Testis (tissue), 2 donors: ENCODE measurements at regions not wholly inside any gene's neighbourhood (a gene's known extent, or its start where the extent isn't known, plus 50 kb on each side); places are given as distances from the start of the nearest gene placed in this dataset.
A peak's percentile ranks its signal among the peaks of the same experiment; 100 is the strongest.

Experiments used
- DNase-seq: peaks from one replicate; pipeline ENCODE4 v3.0.0-alpha.2; 2019
- H3K27ac ChIP-seq, 2 donors: fragments of 200-600 bp; sonication (generic); one replicate each; pipeline ENCODE4 v1.5.1; 2019
- H3K27me3 ChIP-seq: fragments of 200-600 bp; sonication (generic); one replicate; pipeline ENCODE4 v1.5.1; 2019
- H3K36me3 ChIP-seq: fragments of 200-600 bp; sonication (generic); one replicate; pipeline ENCODE4 v1.5.1; 2017; ENCODE audit warnings: low read depth; ENCODE audit errors: missing control alignments
- H3K4me1 ChIP-seq: fragments of 200-600 bp; sonication (generic); one replicate; pipeline ENCODE4 v1.5.1; 2019
- H3K4me3 ChIP-seq, 2 donors: fragments of 200-600 bp; sonication (generic); one replicate each; pipeline ENCODE4 v1.5.1; 2017 to 2019
- H3K9me3 ChIP-seq: fragments of 200-600 bp; sonication (generic); one replicate; pipeline ENCODE4 v1.5.1; 2017
- POLR2A ChIP-seq: fragments of 450-650 bp; IDR thresholded peaks from one replicate; pipeline ENCODE4 v1.6.1; 2017; ENCODE audit warnings: antibody characterized with exemption, mild to moderate bottlenecking, moderate library complexity
- WGBS, 2 donors: methylation state at CpG; one replicate each; pipeline ENCODE4 v1.1.5; 2018; 5-methylcytosine and 5-hydroxymethylcytosine counted together
- intact Hi-C: fragments of 100-400 bp; cut with DNase I; formaldehyde crosslinking; loops from one replicate; pipeline ENCODE4 v1.15.1; 2023; ENCODE audit warnings: low total_unique reads
- TF ChIP-seq, protein P1 (sequence below), 3 experiments: fragments of 450-650 bp in 2 of 3; fragments of 200-600 bp in 1 of 3; sonication (generic) in 1 of 3; IDR thresholded peaks; one replicate each; pipeline ENCODE4 v1.5.1; 2016 to 2019; ENCODE audit warnings: antibody characterized with exemption in 3 of 3, mild to moderate bottlenecking in 2 of 3, moderate library complexity in 1 of 3

DNA sequence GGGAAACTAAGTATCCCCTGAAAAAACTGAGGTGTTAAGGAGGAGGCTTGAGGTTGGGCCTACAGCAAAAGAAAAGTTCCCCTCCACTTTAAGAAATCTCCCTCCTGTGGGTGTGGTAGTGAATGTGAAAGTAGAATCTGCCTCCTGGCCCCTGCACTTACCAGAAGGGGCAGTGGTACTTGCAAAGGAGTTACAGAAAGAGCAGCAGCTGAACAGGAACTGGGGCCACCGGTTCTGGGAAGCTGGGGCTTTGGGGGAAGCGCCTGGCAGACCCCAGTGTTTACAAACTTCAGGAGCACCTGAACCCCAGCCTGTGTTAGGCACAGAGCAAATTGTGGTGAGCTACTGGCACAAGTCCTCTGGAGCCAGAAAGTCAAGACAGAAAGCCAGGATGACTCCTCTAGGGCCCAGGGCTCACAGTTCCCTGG lies 250.2 kb upstream of the FGGY start:
- Histone ChIP-seq H3K9me3 (no peaks in the 10 kb centered on the region), H3K36me3 (no peaks in the 10 kb centered on the region), H3K4me1 (peaks cover 6% of the 10 kb centered on the region), H3K27me3 (no peaks in the 10 kb centered on the region), H3K27ac (no peak overlapping the region), H3K4me3 (no peak overlapping the region)
- intact Hi-C loops = no loop called here
- 49 to 82% methylated on average over 2 of the region's 2 CpGs for WGBS, 2 donors
- no peak for TF ChIP-seq POLR2A
- TF ChIP-seq, protein P1, sequence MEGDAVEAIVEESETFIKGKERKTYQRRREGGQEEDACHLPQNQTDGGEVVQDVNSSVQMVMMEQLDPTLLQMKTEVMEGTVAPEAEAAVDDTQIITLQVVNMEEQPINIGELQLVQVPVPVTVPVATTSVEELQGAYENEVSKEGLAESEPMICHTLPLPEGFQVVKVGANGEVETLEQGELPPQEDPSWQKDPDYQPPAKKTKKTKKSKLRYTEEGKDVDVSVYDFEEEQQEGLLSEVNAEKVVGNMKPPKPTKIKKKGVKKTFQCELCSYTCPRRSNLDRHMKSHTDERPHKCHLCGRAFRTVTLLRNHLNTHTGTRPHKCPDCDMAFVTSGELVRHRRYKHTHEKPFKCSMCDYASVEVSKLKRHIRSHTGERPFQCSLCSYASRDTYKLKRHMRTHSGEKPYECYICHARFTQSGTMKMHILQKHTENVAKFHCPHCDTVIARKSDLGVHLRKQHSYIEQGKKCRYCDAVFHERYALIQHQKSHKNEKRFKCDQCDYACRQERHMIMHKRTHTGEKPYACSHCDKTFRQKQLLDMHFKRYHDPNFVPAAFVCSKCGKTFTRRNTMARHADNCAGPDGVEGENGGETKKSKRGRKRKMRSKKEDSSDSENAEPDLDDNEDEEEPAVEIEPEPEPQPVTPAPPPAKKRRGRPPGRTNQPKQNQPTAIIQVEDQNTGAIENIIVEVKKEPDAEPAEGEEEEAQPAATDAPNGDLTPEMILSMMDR (IDR thresholded peaks at IDR 0.05) = no peak
- DNase-seq = no peak

DNA sequence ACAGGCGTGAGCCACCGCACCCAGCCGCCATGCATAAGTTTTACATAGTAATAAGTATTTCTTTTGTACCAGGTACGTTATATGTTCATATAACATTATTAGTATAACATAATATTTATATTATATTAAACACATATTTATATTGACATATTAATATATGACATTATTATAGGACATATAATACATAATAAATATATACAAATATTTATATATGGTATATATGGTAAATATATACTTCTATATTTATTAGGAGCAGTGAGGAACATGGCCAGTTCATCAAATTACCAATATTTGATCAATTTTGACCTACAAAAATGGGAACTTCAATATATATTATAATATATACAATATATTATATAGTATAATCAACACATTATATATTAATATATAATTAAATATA lies 245.9 kb upstream of the FGGY start:
- 74 to 81% methylated on average over 4 of the region's 4 CpGs for WGBS, 2 donors
- intact Hi-C loops = no loop called here
- TF ChIP-seq POLR2A = no peak
- TF ChIP-seq, protein P1 (IDR thresholded peaks at IDR 0.05) = no peak
- Histone ChIP-seq H3K36me3 (no peaks in the 10 kb centered on the region), H3K4me1 (peaks cover under 1% of the 10 kb centered on the region), H3K4me3 (no peak overlapping the region), H3K9me3 (no peaks in the 10 kb centered on the region), H3K27me3 (no peaks in the 10 kb centered on the region), H3K27ac (no peak overlapping the region)
- no peak for DNase-seq

DNA sequence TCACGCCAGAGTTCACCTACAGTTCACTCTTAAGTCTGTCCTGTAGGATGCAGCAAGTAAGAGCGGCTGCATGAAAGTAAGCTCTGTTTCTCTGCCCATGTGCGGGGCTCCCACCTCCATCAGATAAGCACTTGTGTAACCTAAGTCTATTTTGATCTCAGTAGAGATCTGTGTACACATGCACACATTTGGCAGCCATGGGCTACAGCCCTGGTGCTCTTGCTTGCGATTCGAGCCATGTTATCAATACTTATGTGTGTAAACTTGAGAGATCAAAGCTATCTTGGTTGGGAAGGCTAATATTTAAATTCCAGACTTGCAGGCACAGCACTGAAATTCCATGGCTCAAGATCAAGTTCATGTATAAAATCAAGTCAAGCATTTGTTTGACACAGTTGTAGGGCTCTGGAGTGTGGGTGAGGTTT lies 244.7 kb upstream of the FGGY start:
- Histone ChIP-seq H3K27me3 (no peaks in the 10 kb centered on the region), H3K9me3 (no peaks in the 10 kb centered on the region), H3K4me3 (no peak overlapping the region), H3K27ac (no peak overlapping the region), H3K36me3 (no peaks in the 10 kb centered on the region), H3K4me1 (peaks cover 10% of the 10 kb centered on the region)
- no peak for DNase-seq
- intact Hi-C loops = no loop called here
- TF ChIP-seq, protein P1 (IDR thresholded peaks at IDR 0.05) = no peak
- no peak for TF ChIP-seq POLR2A
- WGBS, 2 donors = 87 to 91% methylated on average over 5 of the region's 5 CpGs

DNA sequence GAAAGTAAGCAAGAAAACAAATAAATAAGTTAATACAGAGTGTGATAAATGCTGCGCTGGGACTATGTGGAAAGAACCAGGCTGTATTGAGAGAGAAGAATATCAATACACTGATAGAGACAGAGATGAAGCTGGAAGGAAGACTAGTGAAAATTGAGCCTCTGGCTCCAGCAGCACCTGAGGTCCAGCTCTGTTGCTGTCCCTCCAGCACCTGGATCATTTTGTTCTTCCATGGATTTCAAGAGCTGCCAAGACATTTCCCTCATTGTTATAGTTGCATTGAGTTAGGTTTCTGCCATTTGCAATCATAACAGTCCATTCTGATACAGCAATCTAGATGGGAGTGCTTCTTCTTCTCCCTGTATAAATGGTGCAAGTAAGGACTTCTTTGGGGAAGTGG lies 242.7 kb upstream of the FGGY start:
- Histone ChIP-seq H3K4me1 (peaks cover 20% of the 10 kb centered on the region), H3K36me3 (no peaks in the 10 kb centered on the region), H3K4me3 (no peak overlapping the region), H3K9me3 (no peaks in the 10 kb centered on the region), H3K27ac (no peak overlapping the region), H3K27me3 (no peaks in the 10 kb centered on the region)
- 83 to 98% methylated on average over 1 of the region's 1 CpG for WGBS, 2 donors
- no peak for TF ChIP-seq POLR2A
- TF ChIP-seq, protein P1 (IDR thresholded peaks at IDR 0.05) = no peak
- no peak for DNase-seq
- intact Hi-C loops = no loop called here

DNA sequence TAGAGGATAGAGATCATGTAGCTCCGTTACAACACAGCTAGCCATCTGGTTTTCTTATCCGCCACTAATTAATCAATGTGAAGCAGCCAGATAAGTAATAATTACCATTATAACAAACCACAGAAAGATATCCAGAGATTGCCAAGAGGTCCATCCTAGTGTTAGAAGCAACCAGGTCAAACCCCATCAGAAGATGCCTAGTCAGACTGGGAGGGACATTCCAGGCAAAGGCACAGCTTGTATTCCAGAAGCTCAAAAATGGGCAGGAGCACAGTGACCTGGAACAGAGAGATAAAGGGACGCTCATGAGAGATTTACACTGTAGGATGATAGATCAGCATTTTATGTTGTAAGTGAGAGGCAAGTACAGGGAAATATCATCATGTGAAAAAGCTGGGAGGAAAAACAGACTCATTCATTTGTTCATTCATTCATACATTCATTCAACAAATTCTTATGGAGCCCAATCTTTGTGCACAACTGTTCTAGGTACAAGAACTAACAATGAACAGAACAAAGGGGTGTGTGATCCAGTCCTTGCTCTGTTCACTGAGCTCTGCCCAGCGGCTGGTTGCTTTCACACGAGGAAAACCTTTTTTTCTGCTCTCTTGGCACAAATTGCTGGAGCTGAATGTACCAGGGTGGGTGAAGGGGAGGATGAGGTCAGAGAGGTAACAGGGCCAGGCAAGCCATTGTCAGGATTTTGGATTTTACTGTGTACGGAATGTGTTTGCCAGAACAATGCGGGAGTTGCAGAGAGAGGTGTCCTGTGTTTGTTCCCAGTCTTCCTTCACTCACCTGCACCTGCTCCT lies 240.8 kb upstream of the FGGY start:
- no peak for TF ChIP-seq POLR2A
- TF ChIP-seq, protein P1 (IDR thresholded peaks at IDR 0.05) = no peak
- DNase-seq = peak; percentile 41
- Histone ChIP-seq H3K9me3 (no peaks in the 10 kb centered on the region), H3K27me3 (no peaks in the 10 kb centered on the region), H3K4me1 (peaks cover 20% of the 10 kb centered on the region), H3K4me3 (no peak overlapping the region), H3K27ac (peak overlapping the region in 1 of 2 donors; percentile 33), H3K36me3 (no peaks in the 10 kb centered on the region)
- intact Hi-C loops = no loop called here
- WGBS, 2 donors = 34 to 47% methylated on average over 7 of the region's 7 CpGs
